Caco-2 (cell line): ENCODE measurements at regions not wholly inside any gene's neighbourhood (a gene's known extent, or its start where the extent isn't known, plus 50 kb on each side); places are given as distances from the start of the nearest gene placed in this dataset.

Source experiments
- BruUV-seq: library from RNA; stranded (reverse); fragments of 400-500 nt; replicated peaks from 2 replicates; lab custom pipeline; 2021; lab: Mats Ljungman, UMichigan
- CTCF ChIA-PET: fragments of 300-600 bp; sonication (Branson Sonifier 250); formaldehyde crosslinking; loops from one replicate; lab custom pipeline; 2022; ENCODE audit warnings: antibody characterized with exemption; lab: Charles Lee
- POLR2A ChIA-PET: fragments of 300-600 bp; sonication (Branson Sonifier 250); formaldehyde crosslinking; loops from one replicate; lab custom pipeline; 2022; ENCODE audit warnings: antibody characterized with exemption; lab: Charles Lee
- DNase-seq, 2 experiments: peaks; one replicate each; pipeline versions ENCODE4 v3.0.0 to v3.0.0-alpha.2; 2020 to 2022
- H3K27me3 ChIP-seq: replicated peaks from 2 replicates; pipeline ENCODE4 v1.6.0; 2011; ENCODE audit warnings: low read length; ENCODE audit not compliant: control insufficient read depth, insufficient read depth
- H3K36me3 ChIP-seq: 2 replicates; pipeline ENCODE4 v1.5.1; 2011; ENCODE audit warnings: low read length; ENCODE audit not compliant: control insufficient read depth, insufficient read depth
- H3K4me1 ChIP-seq: fragments of 250-450 bp; sonication (Bioruptor Pico); 2 replicates; pipeline ENCODE4 v1.5.1; 2020; ENCODE audit warnings: mild to moderate bottlenecking
- H3K4me3 ChIP-seq: 2 replicates; pipeline ENCODE4 v1.5.1; 2011; ENCODE audit warnings: low read depth, mild to moderate bottlenecking, control low read depth, low read length
- H3K9me3 ChIP-seq: fragments of 250-450 bp; sonication (Bioruptor Pico); 2 replicates; pipeline ENCODE4 v1.5.1; 2020; ENCODE audit warnings: mild to moderate bottlenecking, moderate library complexity
- H3K27ac Mint-ChIP-seq: one replicate; pipeline ENCODE4 v1.8.0; 2022; ENCODE audit warnings: mixed read lengths; ENCODE audit not compliant: unreplicated experiment
- H3K27me3 Mint-ChIP-seq: one replicate; pipeline ENCODE4 v1.8.0; 2022; ENCODE audit warnings: mixed read lengths; ENCODE audit not compliant: insufficient read depth, unreplicated experiment
- H3K36me3 Mint-ChIP-seq: one replicate; pipeline ENCODE4 v1.8.0; 2022; ENCODE audit warnings: mild to moderate bottlenecking, mixed read lengths; ENCODE audit not compliant: insufficient read depth, unreplicated experiment
- H3K4me1 Mint-ChIP-seq: one replicate; pipeline ENCODE4 v1.8.0; 2022; ENCODE audit warnings: low read depth, mixed read lengths; ENCODE audit not compliant: unreplicated experiment
- H3K4me3 Mint-ChIP-seq: one replicate; pipeline ENCODE4 v1.8.0; 2022; ENCODE audit warnings: mild to moderate bottlenecking, moderate library complexity, mixed read lengths; ENCODE audit not compliant: unreplicated experiment
- H3K9me3 Mint-ChIP-seq: one replicate; pipeline ENCODE4 v1.8.0; 2022; ENCODE audit warnings: mixed read lengths; ENCODE audit not compliant: unreplicated experiment
- intact Hi-C: fragments of 100-400 bp; cut with micrococcal nuclease; formaldehyde crosslinking; loops from one replicate; pipeline ENCODE4 v1.10.0; 2022; ENCODE audit not compliant: unreplicated experiment
- TF ChIP-seq, protein P1 (sequence below), 2 experiments: fragments of 200-600 bp in 1 of 2; IDR thresholded peaks; 1 replicate in 1 of 2; 2 replicates in 1 of 2; pipeline versions ENCODE4 v1.5.1 to v1.8.0; 2011 to 2022; ENCODE audit warnings: antibody characterized with exemption in 1 of 2, control low read depth in 1 of 2, inconsistent platforms in 1 of 2, low read depth in 1 of 2, low read length in 1 of 2, mild to moderate bottlenecking in 1 of 2, moderate library complexity in 1 of 2; ENCODE audit not compliant: insufficient read depth in 1 of 2, severe bottlenecking in 1 of 2, unreplicated experiment in 1 of 2

DNA sequence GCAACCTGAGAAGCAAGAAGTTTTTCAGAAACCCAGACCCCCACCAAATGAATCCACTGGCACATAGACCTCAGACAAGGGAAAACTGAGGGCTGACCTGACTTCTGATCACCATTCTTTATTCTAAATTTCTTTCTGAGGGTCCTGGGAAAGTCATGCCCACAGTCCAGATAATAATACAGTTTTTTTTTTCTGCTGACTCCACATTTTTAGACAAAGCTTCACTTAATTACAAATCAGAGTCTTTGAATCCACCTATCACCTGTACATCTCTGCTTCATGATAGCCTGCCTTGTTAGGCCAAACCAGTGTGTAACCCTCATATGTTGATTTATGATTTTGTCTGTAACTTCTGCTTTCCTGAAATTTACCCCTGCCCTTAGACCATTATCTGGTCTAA, 103.6 kb downstream of the PSAT1 start:
- CTCF ChIA-PET = no interaction called here
- Mint-ChIP-seq H3K4me1 (no peaks in the 10 kb centered on the region), H3K4me3 (no peak overlapping the region), H3K27ac (no peak overlapping the region), H3K27me3 (no peaks in the 10 kb centered on the region), H3K36me3 (no peaks in the 10 kb centered on the region), H3K9me3 (no peaks in the 10 kb centered on the region)
- H3K4me1 ChIP-seq = no peaks in the 10 kb centered on the region
- POLR2A ChIA-PET = no interaction called here
- H3K36me3 ChIP-seq = no peaks in the 10 kb centered on the region
- no peaks in the 10 kb centered on the region for H3K9me3 ChIP-seq
- DNase-seq = no peak
- BruUV-seq = no TSS peak
- intact Hi-C loops = no loop called here
- H3K27me3 ChIP-seq = no peaks in the 10 kb centered on the region
- TF ChIP-seq, protein P1, sequence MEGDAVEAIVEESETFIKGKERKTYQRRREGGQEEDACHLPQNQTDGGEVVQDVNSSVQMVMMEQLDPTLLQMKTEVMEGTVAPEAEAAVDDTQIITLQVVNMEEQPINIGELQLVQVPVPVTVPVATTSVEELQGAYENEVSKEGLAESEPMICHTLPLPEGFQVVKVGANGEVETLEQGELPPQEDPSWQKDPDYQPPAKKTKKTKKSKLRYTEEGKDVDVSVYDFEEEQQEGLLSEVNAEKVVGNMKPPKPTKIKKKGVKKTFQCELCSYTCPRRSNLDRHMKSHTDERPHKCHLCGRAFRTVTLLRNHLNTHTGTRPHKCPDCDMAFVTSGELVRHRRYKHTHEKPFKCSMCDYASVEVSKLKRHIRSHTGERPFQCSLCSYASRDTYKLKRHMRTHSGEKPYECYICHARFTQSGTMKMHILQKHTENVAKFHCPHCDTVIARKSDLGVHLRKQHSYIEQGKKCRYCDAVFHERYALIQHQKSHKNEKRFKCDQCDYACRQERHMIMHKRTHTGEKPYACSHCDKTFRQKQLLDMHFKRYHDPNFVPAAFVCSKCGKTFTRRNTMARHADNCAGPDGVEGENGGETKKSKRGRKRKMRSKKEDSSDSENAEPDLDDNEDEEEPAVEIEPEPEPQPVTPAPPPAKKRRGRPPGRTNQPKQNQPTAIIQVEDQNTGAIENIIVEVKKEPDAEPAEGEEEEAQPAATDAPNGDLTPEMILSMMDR (IDR thresholded peaks at IDR 0.05; ENCODE audit: insufficient read depth in 1 of 2, low read depth in 1 of 2, low read length in 1 of 2, severe bottlenecking in 1 of 2, unreplicated experiment in 1 of 2) = no peak
- H3K4me3 ChIP-seq = no peak overlapping the region

DNA sequence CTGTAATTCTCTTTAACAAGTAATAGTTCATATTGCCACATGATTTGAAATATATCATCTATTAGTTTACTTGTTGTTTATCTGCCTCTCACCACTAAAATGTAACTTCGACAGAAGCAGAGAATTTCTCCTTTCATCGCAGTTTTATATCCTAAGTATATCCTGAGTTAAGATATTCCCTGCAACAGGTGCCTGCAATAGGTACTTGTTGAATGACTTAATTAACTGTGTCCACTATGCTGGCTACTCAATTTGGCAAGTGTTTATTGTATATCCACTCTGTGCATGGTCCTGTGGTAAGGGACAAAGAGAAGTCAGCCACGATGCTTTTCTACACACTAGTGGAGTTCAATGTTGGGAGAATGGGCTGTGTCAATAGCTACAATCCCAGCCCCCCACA, 108.5 kb downstream of the PSAT1 start:
- no peaks in the 10 kb centered on the region for H3K4me1 ChIP-seq
- H3K4me3 Mint-ChIP-seq = no peak overlapping the region
- no peaks in the 10 kb centered on the region for H3K9me3 ChIP-seq
- H3K4me3 ChIP-seq = no peak overlapping the region
- no peaks in the 10 kb centered on the region for H3K27me3 Mint-ChIP-seq
- no peak overlapping the region for H3K27ac Mint-ChIP-seq
- intact Hi-C loops = no loop called here
- H3K9me3 Mint-ChIP-seq = no peaks in the 10 kb centered on the region
- no peaks in the 10 kb centered on the region for H3K27me3 ChIP-seq
- ChIA-PET POLR2A (no interaction called here), CTCF (no interaction called here)
- BruUV-seq = no TSS peak
- H3K36me3 Mint-ChIP-seq = no peaks in the 10 kb centered on the region
- H3K36me3 ChIP-seq = no peaks in the 10 kb centered on the region
- DNase-seq = no peak
- TF ChIP-seq, protein P1 (IDR thresholded peaks at IDR 0.05; ENCODE audit: insufficient read depth in 1 of 2, low read depth in 1 of 2, low read length in 1 of 2, severe bottlenecking in 1 of 2, unreplicated experiment in 1 of 2) = no peak
- no peaks in the 10 kb centered on the region for H3K4me1 Mint-ChIP-seq

DNA sequence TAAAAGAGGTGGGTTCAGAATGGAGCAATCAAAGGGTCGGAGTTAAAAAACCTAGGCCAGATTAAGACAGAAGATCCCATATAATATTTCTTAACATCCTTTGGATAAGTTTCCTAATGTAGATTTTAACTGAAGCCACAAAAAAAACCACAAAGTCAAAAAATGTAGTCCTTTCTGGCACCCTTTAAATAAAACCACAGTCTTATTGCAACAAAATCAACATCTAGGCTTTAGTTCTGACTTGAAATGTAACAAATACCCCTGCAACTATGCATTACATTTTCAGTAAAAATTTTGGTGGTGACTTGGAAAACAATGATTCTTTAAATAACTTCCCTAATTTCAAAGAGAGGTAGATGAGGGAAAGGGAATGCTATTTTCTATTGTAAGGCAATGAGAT, 109.2 kb downstream of the PSAT1 start:
- Mint-ChIP-seq H3K9me3 (no peaks in the 10 kb centered on the region), H3K27ac (no peak overlapping the region), H3K4me3 (no peak overlapping the region), H3K4me1 (no peaks in the 10 kb centered on the region), H3K27me3 (no peaks in the 10 kb centered on the region), H3K36me3 (no peaks in the 10 kb centered on the region)
- no peak for DNase-seq
- no peak overlapping the region for H3K4me3 ChIP-seq
- no peaks in the 10 kb centered on the region for H3K4me1 ChIP-seq
- CTCF ChIA-PET = no interaction called here
- TF ChIP-seq, protein P1 (IDR thresholded peaks at IDR 0.05; ENCODE audit: insufficient read depth in 1 of 2, low read depth in 1 of 2, low read length in 1 of 2, severe bottlenecking in 1 of 2, unreplicated experiment in 1 of 2) = no peak
- intact Hi-C loops = no loop called here
- H3K9me3 ChIP-seq = no peaks in the 10 kb centered on the region
- POLR2A ChIA-PET = no interaction called here
- no peaks in the 10 kb centered on the region for H3K36me3 ChIP-seq
- BruUV-seq = no TSS peak
- no peaks in the 10 kb centered on the region for H3K27me3 ChIP-seq
